Stimulated activated CD4-positive, alpha-beta T cell treated with anti-CD3 and anti-CD28 coated beads, Interleukin-2, amount 100 ng/mL, for 4 hours (primary cell): ENCODE measurements at regions not wholly inside any gene's neighbourhood (a gene's known extent, or its start where the extent isn't known, plus 50 kb on each side); places are given as distances from the start of the nearest gene placed in this dataset.

Source experiments
- DNase-seq: peaks from one replicate; pipeline ENCODE4 v3.0.0-alpha.2; 2020; ENCODE audit warnings: low read depth

GRCh38 chr4:181957088-181957487, 286.1 kb upstream of the TENM3 start:
- no peak for DNase-seq

GRCh38 chr4:181958446-181958845, 284.8 kb upstream of the TENM3 start:
- no peak for DNase-seq

- DNase-seq: no peak
These were observed 284.1 kb upstream of the TENM3 start for GRCh38 chr4:181959121-181959520.

- no peak for DNase-seq
These were observed 282.8 kb upstream of the TENM3 start for GRCh38 chr4:181960384-181960783.

- DNase-seq: no peak
These were observed 280.9 kb upstream of the TENM3 start for GRCh38 chr4:181962321-181962720.

- no peak for DNase-seq
These were observed 278.5 kb upstream of the TENM3 start for GRCh38 chr4:181964731-181965130.

GRCh38 chr4:181966104-181966551, 277.1 kb upstream of the TENM3 start:
- no peak for DNase-seq

- no peak for DNase-seq
These were observed 275.8 kb upstream of the TENM3 start for GRCh38 chr4:181967401-181967800.

GRCh38 chr4:181968371-181968770, 274.8 kb upstream of the TENM3 start:
- no peak for DNase-seq

- no peak for DNase-seq
These were observed 274.1 kb upstream of the TENM3 start for GRCh38 chr4:181969151-181969550.

GRCh38 chr4:181970366-181970765, 272.8 kb upstream of the TENM3 start:
- no peak for DNase-seq

- DNase-seq: no peak
These were observed 271.8 kb upstream of the TENM3 start for GRCh38 chr4:181971411-181971810.

- DNase-seq: no peak
These were observed 271.2 kb upstream of the TENM3 start for GRCh38 chr4:181971973-181972372.

GRCh38 chr4:181976764-181977163, 266.4 kb upstream of the TENM3 start:
- no peak for DNase-seq

- DNase-seq: no peak
These were observed 260.8 kb upstream of the TENM3 start for GRCh38 chr4:181982437-181982836.

GRCh38 chr4:181982856-181983255, 260.3 kb upstream of the TENM3 start:
- no peak for DNase-seq

GRCh38 chr4:181987392-181987791, 255.8 kb upstream of the TENM3 start:
- DNase-seq: no peak

GRCh38 chr4:181989071-181989470, 254.1 kb upstream of the TENM3 start:
- DNase-seq: no peak

GRCh38 chr4:181991369-181992108, 251.7 kb upstream of the TENM3 start:
- DNase-seq: no peak

GRCh38 chr4:181998398-181999295, 244.6 kb upstream of the TENM3 start:
- DNase-seq: no peak

GRCh38 chr4:182000077-182000476, 243.1 kb upstream of the TENM3 start:
- DNase-seq: no peak

GRCh38 chr4:182010876-182011275, 232.3 kb upstream of the TENM3 start:
- DNase-seq: no peak

GRCh38 chr4:182014164-182014563, 229.0 kb upstream of the TENM3 start:
- no peak for DNase-seq
